ENCODE measurements at regions not wholly inside any gene's neighbourhood (a gene's known extent, or its start where the extent isn't known, plus 50 kb on each side); places are given as distances from the start of the nearest gene placed in this dataset.
"Not testable (repeated sequence)": the region's sequence is repeated elsewhere in the genome, so short reads cannot be mapped to it uniquely, and the experiment has no call there.

GRCh38 chr5:89374818-89375521 lies 492.0 kb upstream of the MEF2C start:
- DNase-seq, result no peak

DNA sequence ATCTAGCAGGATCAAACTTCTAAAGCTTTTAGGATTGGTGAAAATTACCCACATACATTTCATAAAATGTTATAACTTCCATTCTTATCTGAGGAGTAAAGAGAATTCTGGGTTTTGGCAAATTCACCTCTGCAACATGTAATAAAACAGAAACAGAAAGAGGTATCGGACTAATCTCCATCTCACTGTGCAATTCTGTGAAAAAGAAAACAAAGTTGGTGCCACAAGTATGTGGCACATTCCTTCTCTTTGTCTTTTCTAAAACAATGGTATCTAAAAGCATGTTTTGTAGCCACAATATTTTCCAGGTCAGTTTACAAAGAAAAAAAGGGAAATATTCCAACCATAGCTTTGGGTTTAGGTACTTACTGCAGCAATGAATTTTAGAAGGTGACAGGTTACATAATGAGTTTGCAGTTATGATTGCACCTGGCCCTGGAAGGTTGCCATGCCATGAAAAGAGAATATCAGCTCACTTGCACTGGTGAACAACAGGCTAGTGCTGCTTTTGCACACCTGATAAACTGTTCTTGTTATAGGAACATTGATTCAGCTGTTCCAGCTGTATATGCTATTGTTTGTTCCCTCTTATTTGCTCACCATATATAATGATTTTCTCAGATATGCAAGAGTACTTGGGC lies 491.3 kb upstream of the MEF2C start:
- no peak for DNase-seq

GRCh38 chr5:89372176-89372575 lies 489.2 kb upstream of the MEF2C start:
- DNase-seq, result no peak

DNA sequence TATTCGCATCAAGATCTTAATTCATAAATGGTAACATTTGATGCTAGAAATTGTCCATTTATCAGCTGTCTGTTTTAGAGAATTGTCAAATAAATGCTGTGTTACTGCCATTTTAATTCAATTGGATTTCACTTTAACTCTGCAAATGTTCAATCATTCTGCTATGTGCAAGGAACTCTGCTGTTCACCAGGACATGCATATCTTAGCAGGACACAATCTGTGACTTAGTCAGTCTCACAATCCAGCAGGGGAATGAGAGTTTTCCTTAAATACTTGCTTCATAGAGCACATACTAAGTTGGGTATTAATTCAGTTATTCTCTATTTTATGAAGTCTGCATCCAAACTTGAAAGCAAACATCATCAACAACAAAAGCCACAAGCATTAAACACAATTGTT lies 488.7 kb upstream of the MEF2C start:
- no peak for DNase-seq

DNA sequence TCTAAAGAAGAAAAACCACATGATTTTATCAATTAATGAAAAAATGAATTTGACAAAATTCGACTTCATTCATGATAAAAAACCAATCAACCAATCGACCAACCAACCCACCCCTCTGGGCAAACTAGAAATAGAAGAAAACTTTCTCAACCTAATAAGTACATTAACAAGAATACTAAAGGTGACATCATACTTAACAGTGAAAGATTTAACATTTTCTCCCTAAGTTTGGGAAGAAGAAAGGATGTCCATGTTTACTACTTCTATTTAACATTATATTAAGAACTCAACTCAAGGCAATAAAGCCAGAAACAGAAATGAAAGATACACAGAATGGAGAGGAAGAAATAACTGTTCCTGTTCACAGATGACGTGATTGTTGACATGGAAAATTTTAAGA lies 476.1 kb upstream of the MEF2C start:
- DNase-seq, result no peak

DNA sequence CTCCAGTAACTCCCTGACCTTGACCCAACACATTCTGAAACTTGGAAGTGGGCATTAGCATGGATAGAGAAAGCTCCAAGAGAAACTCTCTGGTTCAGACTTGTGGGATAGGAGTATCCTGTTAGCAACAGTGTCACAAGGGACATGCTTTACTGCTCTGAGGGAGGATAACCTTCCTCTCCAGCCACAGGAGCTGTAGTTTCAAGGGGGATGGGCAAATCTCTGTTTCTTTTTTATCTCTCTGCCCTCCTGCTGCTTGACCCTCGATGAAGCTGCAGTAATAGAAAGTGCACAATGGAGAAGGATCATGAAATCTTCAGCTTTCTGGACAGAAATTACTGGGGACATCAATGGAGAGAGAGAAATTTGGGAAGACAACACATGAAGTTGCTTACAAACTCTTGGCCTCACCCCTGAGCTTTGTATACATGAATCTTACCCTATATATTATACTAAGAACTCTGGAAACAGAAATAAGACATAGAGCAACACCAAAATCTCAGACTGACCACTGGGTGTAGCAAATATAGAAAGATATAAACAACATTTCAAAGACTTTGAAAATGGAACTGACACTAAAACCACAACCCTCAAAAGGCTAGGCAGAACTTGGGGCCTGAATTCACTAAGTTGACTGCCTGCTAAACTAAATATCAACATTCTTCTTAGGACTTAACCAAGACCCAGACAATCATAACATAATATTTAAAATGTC lies 471.0 kb upstream of the MEF2C start:
- DNase-seq, result no peak

DNA sequence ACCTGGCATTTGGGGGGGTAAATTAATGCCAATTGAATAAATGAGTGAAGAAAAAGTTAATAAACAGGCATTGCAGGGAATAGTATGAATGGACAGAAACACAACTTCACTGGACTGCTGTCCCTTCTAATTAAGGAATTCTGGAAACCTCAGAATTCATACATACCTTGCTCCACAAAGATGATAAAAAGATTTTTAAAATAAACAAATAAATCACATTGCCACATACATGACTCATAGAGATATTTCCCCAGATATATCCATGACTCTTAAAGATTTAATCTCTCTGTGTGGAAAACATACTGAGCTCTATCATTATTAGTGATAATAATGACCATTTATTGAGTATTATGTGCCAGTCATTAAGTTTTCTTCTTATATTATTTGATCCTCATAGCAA lies 469.0 kb upstream of the MEF2C start:
- DNase-seq, result no peak

DNA sequence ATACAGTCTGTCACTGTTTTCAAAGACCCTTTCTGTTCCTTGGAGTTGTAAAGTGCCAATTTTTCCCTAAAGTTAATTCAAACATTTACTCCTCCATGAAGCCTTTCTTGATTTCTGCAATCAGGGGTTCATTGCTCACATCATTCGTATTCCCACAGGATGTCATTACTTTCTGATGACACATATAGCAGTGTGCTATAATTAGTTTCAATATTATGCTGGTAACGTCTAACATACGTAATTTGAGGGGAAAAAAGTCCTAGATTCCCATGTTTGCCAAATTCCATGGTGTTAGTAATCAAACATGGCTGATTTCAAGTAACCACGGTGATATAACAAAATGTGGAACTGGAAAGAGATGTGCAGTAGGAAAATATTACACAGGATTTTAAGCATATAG lies 468.2 kb upstream of the MEF2C start:
- no peak for DNase-seq

DNA sequence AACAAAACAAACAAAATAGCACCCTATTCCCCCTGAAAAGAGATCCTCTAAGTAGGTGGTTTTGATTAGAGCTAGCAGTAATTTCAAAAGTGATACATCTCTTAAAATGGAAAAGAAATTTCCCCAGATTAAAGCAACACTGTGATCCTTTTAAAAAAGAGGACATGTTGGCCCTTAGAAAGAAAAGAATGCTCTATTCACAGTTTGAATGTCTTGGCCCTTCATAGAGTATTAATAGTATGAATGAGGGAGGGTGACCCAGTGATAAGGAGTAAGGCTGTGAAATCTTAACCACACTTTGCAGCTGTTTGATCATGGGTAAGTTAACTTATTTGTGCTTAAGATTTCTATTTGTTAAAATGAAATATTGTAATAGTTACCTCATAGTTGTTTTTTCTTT lies 467.7 kb upstream of the MEF2C start:
- DNase-seq, result no peak

GRCh38 chr5:89349246-89349980 lies 466.4 kb upstream of the MEF2C start:
- no peak for DNase-seq

GRCh38 chr5:89346573-89346972 lies 463.6 kb upstream of the MEF2C start:
- DNase-seq, result no peak

- no peak for DNase-seq
These were observed 460.7 kb upstream of the MEF2C start for GRCh38 chr5:89343666-89344065.

- DNase-seq, result no peak
These were observed 459.3 kb upstream of the MEF2C start for GRCh38 chr5:89342106-89342876.

DNA sequence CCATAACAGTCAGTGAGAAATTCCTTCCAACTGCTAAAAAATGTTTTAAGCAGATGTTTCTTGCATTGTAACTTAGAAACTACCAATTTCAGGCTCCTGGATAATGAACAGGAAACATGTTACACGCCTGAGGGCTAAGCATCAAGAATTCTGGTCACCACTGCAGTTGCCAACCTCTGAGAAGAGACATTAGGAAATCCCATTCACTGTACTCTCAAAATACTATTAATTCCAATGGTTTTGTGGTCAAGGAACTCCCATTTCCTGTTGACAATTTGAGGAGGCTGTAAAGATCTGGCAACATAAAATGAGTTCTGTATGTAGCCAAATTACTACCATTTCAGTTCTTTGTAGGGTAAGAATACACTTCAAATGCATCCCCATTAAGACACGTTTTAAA lies 456.0 kb upstream of the MEF2C start:
- DNase-seq, result no peak

DNA sequence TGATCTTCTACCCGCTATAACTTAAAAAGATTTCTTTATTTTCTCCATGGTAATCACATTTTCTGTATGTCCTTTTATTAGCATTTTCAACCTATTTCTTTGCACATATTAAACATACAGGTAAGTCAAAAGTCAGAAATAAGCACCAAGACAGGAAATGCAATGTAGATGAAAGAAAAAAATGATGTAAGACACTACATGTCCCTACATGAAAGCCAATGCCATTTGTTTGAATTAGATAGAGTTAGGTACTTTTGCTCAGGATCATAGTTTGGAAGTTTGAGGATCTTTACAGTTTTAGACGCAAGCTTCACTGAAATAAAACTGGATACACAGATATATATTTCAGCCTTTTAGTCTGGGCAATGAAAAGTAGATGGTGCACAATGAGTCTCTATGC lies 453.1 kb upstream of the MEF2C start:
- DNase-seq, result no peak

GRCh38 chr5:89330140-89330539 lies 447.2 kb upstream of the MEF2C start:
- no peak for DNase-seq

DNA sequence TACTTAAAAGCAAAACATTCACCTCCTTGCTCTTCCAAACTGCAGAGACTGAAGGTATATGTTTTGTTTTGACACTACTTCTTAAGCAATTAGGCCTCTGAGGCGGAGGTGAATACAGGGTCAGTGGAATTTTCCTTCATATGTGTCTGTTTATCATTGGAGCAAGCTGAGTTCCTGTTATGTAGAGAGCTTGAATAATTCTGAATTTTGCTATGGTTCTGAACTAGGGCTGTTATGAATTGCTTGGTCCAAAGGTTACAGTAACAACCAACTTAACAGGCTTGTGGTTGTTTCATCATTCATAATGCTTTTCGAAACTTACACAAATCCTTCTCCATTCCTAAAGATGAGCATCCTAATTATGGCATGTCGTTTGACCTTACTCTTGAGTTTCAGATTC lies 444.6 kb upstream of the MEF2C start:
- DNase-seq, result no peak

DNA sequence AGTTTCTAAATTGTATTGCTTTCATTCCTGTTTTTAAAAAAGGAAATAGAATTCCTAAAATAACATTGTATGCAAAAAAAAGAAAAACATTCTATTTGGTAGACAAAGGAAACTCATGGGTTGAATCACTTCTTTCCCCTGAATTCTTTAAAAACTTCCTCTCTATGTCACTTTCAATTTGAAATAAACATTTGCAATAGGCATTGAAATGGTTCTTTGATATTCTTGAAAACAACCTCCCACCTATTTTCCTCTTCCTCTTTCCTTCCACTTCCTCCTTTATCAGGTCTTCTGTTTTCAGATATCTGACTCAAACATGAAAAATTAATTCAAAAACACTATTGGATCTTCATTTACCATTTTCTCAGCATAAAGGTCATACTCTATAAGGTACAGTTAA lies 442.0 kb upstream of the MEF2C start:
- DNase-seq, result no peak

- DNase-seq, result no peak
These were observed 437.7 kb upstream of the MEF2C start for GRCh38 chr5:89320421-89321277.

- DNase-seq, result not testable (repeated sequence)
These were observed 434.9 kb upstream of the MEF2C start for GRCh38 chr5:89317838-89318237.

DNA sequence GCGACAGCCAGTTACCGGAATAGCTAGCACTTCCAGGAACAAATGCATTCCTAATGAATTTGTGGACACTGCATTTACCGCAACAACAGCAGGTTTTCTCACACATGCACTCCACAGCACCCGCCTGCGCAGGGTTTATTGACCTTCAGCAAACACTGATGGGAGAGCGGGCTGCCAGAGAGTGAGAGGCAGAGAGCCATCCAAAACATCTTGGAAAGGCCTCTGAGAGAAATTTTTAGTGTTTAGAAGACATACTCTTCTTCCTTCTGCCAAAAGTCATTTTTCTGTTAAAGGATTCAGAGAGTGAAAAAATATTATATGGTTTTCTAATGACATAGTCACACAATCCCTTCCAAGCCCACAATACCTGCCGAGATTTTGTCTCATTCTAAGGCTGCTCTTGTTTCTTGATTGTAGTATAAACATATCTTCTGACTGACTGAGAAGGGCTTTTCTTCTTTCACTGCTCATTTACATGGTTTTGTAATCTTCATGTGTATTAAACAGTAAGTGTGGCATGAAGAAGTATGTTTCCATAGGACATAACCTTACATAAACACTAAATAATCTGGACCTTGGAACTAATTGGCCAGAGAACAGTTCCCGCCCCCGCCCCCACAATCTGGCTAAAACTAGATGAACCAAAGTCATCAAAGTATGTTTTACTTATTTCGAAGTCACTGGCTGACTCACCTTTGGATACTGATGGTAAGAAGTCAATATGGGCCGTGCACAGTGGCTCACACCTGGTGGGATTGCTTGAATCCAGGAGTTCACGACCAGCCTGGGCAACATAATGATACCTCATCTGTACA lies 432.5 kb upstream of the MEF2C start:
- DNase-seq, result no peak

Data from activated naive CD4-positive, alpha-beta T cell (primary cell).